ENCODE measurements at regions not wholly inside any gene's neighbourhood (a gene's known extent, or its start where the extent isn't known, plus 50 kb on each side); places are given as distances from the start of the nearest gene placed in this dataset.

DNA sequence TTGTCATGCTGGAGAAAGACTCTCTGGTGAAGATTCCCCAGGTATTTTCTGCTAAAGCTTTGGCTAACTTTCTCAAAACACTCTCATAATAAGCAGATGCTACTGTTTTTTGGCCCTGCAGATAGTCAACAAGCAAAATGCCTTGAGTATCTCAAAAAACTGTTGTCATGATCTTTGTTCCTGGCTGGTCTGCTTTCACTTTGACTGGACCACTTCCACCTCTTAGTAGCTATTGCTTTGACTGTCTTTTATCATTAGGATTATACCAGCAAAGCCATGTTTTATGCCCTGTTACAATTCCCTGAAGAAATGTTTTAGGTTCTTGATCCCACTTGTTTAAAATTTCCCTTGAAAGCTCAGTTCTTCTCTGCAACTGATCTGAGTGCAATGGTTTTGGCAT is 231.5 kb downstream of the SLC7A11 start:
- H3K4me1 ChIP-seq: no peaks in the 10 kb centered on the region
- no peaks in the 10 kb centered on the region for H3K36me3 ChIP-seq (ENCODE audit: low read depth, missing control alignments)
- no peak overlapping the region for H3K4me3 ChIP-seq
- TF ChIP-seq POLR2A (IDR thresholded peaks at IDR 0.05): no peak
- TF ChIP-seq, protein P1, sequence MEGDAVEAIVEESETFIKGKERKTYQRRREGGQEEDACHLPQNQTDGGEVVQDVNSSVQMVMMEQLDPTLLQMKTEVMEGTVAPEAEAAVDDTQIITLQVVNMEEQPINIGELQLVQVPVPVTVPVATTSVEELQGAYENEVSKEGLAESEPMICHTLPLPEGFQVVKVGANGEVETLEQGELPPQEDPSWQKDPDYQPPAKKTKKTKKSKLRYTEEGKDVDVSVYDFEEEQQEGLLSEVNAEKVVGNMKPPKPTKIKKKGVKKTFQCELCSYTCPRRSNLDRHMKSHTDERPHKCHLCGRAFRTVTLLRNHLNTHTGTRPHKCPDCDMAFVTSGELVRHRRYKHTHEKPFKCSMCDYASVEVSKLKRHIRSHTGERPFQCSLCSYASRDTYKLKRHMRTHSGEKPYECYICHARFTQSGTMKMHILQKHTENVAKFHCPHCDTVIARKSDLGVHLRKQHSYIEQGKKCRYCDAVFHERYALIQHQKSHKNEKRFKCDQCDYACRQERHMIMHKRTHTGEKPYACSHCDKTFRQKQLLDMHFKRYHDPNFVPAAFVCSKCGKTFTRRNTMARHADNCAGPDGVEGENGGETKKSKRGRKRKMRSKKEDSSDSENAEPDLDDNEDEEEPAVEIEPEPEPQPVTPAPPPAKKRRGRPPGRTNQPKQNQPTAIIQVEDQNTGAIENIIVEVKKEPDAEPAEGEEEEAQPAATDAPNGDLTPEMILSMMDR (IDR thresholded peaks at IDR 0.05): no peak
- H3K27me3 ChIP-seq: no peaks in the 10 kb centered on the region
- intact Hi-C loops (cut with DNase I; ENCODE audit: low total_unique reads): no loop called here
- no peak for DNase-seq
- no peak overlapping the region for H3K27ac ChIP-seq
- H3K9me3 ChIP-seq: no peaks in the 10 kb centered on the region

GRCh38 chr4:138007572-138007971 is 234.6 kb downstream of the SLC7A11 start:
- WGBS, 2 donors: 77 to 86% methylated on average over 1 of the region's 1 CpG
- intact Hi-C loops (cut with DNase I; ENCODE audit: low total_unique reads): no loop called here
- Histone ChIP-seq H3K36me3 (ENCODE audit: low read depth, missing control alignments) (no peaks in the 10 kb centered on the region), H3K9me3 (no peaks in the 10 kb centered on the region), H3K27ac (no peak overlapping the region), H3K4me3 (no peak overlapping the region), H3K4me1 (no peaks in the 10 kb centered on the region), H3K27me3 (no peaks in the 10 kb centered on the region)
- no peak for TF ChIP-seq POLR2A (IDR thresholded peaks at IDR 0.05)
- TF ChIP-seq, protein P1 (IDR thresholded peaks at IDR 0.05): peak in 1 of 3 experiments; percentile 15
- DNase-seq: no peak

- intact Hi-C loops (cut with DNase I; ENCODE audit: low total_unique reads): no loop called here
- TF ChIP-seq, protein P1 (IDR thresholded peaks at IDR 0.05): no peak
- TF ChIP-seq POLR2A (IDR thresholded peaks at IDR 0.05): no peak
- Histone ChIP-seq H3K4me3 (no peak overlapping the region), H3K27ac (no peak overlapping the region), H3K27me3 (no peaks in the 10 kb centered on the region), H3K9me3 (no peaks in the 10 kb centered on the region), H3K36me3 (ENCODE audit: low read depth, missing control alignments) (no peaks in the 10 kb centered on the region), H3K4me1 (no peaks in the 10 kb centered on the region)
- DNase-seq: no peak
- 77% methylated on average over 1 of the region's 1 CpG for WGBS, 2 donors
Observed at GRCh38 chr4:138005486-138005885, 236.7 kb downstream of the SLC7A11 start.

DNA sequence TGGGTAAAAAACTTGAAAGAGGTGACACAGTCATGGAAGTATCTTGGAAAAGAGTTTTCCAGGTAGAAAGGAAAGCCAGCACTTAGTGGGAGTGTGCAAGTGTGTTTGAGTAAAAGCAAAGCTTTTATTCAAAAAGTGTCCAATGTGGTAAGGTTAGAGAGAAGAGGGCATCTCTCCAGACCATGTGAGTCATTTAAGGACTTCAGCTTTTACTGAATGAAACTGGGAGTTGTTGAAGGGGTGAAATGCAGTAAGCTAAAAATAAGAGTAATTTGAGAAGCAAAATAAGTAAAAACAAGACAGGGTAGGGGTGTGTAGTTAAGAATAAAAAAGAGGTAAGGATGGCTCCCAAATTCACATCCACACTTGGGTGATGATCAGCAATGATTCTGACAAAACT is 238.9 kb downstream of the SLC7A11 start:
- intact Hi-C loops (cut with DNase I; ENCODE audit: low total_unique reads): no loop called here
- H3K27ac ChIP-seq: no peak overlapping the region
- TF ChIP-seq POLR2A (IDR thresholded peaks at IDR 0.05): no peak
- TF ChIP-seq, protein P1 (IDR thresholded peaks at IDR 0.05): no peak
- no peaks in the 10 kb centered on the region for H3K9me3 ChIP-seq
- no peaks in the 10 kb centered on the region for H3K27me3 ChIP-seq
- H3K4me3 ChIP-seq: no peak overlapping the region
- no peaks in the 10 kb centered on the region for H3K36me3 ChIP-seq (ENCODE audit: low read depth, missing control alignments)
- DNase-seq: no peak
- peaks cover 6% of the 10 kb centered on the region for H3K4me1 ChIP-seq

- H3K9me3 ChIP-seq: no peaks in the 10 kb centered on the region
- peaks cover 6% of the 10 kb centered on the region for H3K4me1 ChIP-seq
- H3K27ac ChIP-seq: no peak overlapping the region
- no peak for DNase-seq
- H3K27me3 ChIP-seq: no peaks in the 10 kb centered on the region
- H3K36me3 ChIP-seq (ENCODE audit: low read depth, missing control alignments): no peaks in the 10 kb centered on the region
- no peak overlapping the region for H3K4me3 ChIP-seq
- no peak for TF ChIP-seq POLR2A (IDR thresholded peaks at IDR 0.05)
- TF ChIP-seq, protein P1 (IDR thresholded peaks at IDR 0.05): no peak
- WGBS, 2 donors: 18 to 20% methylated on average over 1 of the region's 1 CpG
- intact Hi-C loops (cut with DNase I; ENCODE audit: low total_unique reads): no loop called here
Observed at GRCh38 chr4:137998666-137999429, 243.3 kb downstream of the SLC7A11 start.

All from testis (tissue), 2 donors.